IMR-90 (cell line): ENCODE measurements at regions not wholly inside any gene's neighbourhood (a gene's known extent, or its start where the extent isn't known, plus 50 kb on each side); places are given as distances from the start of the nearest gene placed in this dataset.

Experiments used
- ATAC-seq: fragments of 200-7000 bp; cut with Tn5 transposase; 2 replicates; pipeline ENCODE4 v1.9.1; 2020; ENCODE audit warnings: low read depth, mild to moderate bottlenecking, moderate library complexity
- BruUV-seq: library from RNA; stranded (reverse); fragments of 400-500 nt; replicated peaks from 2 replicates; lab custom pipeline; 2021; lab: Mats Ljungman, UMichigan
- CTCF ChIA-PET: fragments of 300-600 bp; formaldehyde crosslinking; extraction: SDS; loops from one replicate; lab custom pipeline; 2021; ENCODE audit warnings: antibody characterized with exemption; lab: Yijun Ruan, JAX
- POLR2A ChIA-PET: fragments of 300-600 bp; sonication (Branson Sonifier 250); formaldehyde crosslinking; loops from one replicate; lab custom pipeline; 2022; ENCODE audit warnings: antibody characterized with exemption; ENCODE audit not compliant: unreplicated experiment; lab: Charles Lee
- DNase-seq: peaks from one replicate; pipeline ENCODE4 v3.0.0; 2013
- H2AFZ ChIP-seq: replicated peaks from 2 replicates; pipeline ENCODE3; 2013; ENCODE audit warnings: low read length, mild to moderate bottlenecking; ENCODE audit not compliant: poor library complexity
- H2AK5ac ChIP-seq: 2 replicates; pipeline ENCODE4 v1.6.1; 2013; ENCODE audit warnings: low read depth, low read length, inconsistent platforms
- H2AK9ac ChIP-seq: replicated peaks from 2 replicates; pipeline ENCODE3; 2013; ENCODE audit warnings: mild to moderate bottlenecking, low read depth, low read length, moderate library complexity; ENCODE audit not compliant: poor library complexity
- H2BK120ac ChIP-seq: 2 replicates; pipeline ENCODE4 v1.6.1; 2013; ENCODE audit warnings: low read depth, low read length, inconsistent platforms
- H2BK15ac ChIP-seq: 3 replicates; pipeline ENCODE4 v1.6.1; 2013; ENCODE audit warnings: low read depth, low read length, inconsistent platforms
- H2BK20ac ChIP-seq: 2 replicates; pipeline ENCODE4 v1.6.1; 2013; ENCODE audit warnings: low read depth, mild to moderate bottlenecking, inconsistent platforms, low read length, moderate library complexity
- H2BK5ac ChIP-seq: 2 replicates; pipeline ENCODE4 v1.6.1; 2013; ENCODE audit warnings: mild to moderate bottlenecking, low read depth, low read length, inconsistent platforms; ENCODE audit not compliant: poor library complexity, severe bottlenecking
- H3K14ac ChIP-seq: replicated peaks from 2 replicates; pipeline ENCODE4 v1.6.1; 2013; ENCODE audit warnings: low read depth, low read length, inconsistent platforms
- H3K18ac ChIP-seq: 2 replicates; pipeline ENCODE4 v1.6.1; 2013; ENCODE audit warnings: low read depth, low read length, control low read depth
- H3K23ac ChIP-seq: 2 replicates; pipeline ENCODE4 v1.6.1; 2013; ENCODE audit warnings: low read depth, low read length, inconsistent platforms
- H3K27ac ChIP-seq: 2 replicates; pipeline ENCODE4 v1.5.1; 2013; ENCODE audit warnings: mild to moderate bottlenecking, control low read depth, low read length; ENCODE audit not compliant: insufficient read depth
- H3K27me3 ChIP-seq: 2 replicates; pipeline ENCODE4 v1.6.1; 2013; ENCODE audit warnings: low read length; ENCODE audit not compliant: control insufficient read depth, insufficient read depth
- H3K36me3 ChIP-seq: 2 replicates; pipeline ENCODE4 v1.6.1; 2013; ENCODE audit warnings: low read length, mixed read lengths; ENCODE audit not compliant: control insufficient read depth, insufficient read depth
- H3K4ac ChIP-seq: 2 replicates; pipeline ENCODE4 v1.6.1; 2013; ENCODE audit warnings: low read depth, low read length, inconsistent platforms
- H3K4me1 ChIP-seq: 2 replicates; pipeline ENCODE4 v1.6.1; 2013; ENCODE audit warnings: low read length, mixed read lengths; ENCODE audit not compliant: control insufficient read depth, insufficient read depth
- H3K4me2 ChIP-seq: 2 replicates; pipeline ENCODE4 v1.6.1; 2013; ENCODE audit warnings: low read depth, mild to moderate bottlenecking, control low read depth, low read length, moderate library complexity
- H3K4me3 ChIP-seq: 2 replicates; pipeline ENCODE4 v1.5.1; 2013; ENCODE audit warnings: low read depth, mild to moderate bottlenecking, control low read depth, low read length, moderate library complexity; ENCODE audit not compliant: insufficient read depth
- H3K56ac ChIP-seq: 2 replicates; pipeline ENCODE4 v1.6.1; 2013; ENCODE audit warnings: low read length, inconsistent platforms; ENCODE audit not compliant: insufficient read depth; ENCODE audit errors: extremely low read depth
- H3K79me1 ChIP-seq, 2 experiments: 2 replicates each; pipeline ENCODE4 v1.6.1; 2013; ENCODE audit warnings: low read length in 2 of 2, inconsistent platforms in 1 of 2, low read depth in 1 of 2
- H3K9ac ChIP-seq: 2 replicates; pipeline ENCODE4 v1.6.1; 2013; ENCODE audit warnings: low read depth, low read length, control low read depth
- H3K9me1 ChIP-seq: 2 replicates; pipeline ENCODE4 v1.6.1; 2013; ENCODE audit warnings: low read length, inconsistent platforms; ENCODE audit not compliant: insufficient read depth
- H3K9me3 ChIP-seq: 2 replicates; pipeline ENCODE4 v1.6.1; 2013; ENCODE audit warnings: low read length; ENCODE audit not compliant: control insufficient read depth, insufficient read depth
- H4K20me1 ChIP-seq: 2 replicates; pipeline ENCODE4 v1.6.1; 2013; ENCODE audit warnings: low read length, inconsistent platforms; ENCODE audit not compliant: insufficient read depth
- H4K5ac ChIP-seq: 2 replicates; pipeline ENCODE4 v1.6.1; 2013; ENCODE audit warnings: mild to moderate bottlenecking, low read depth, low read length, control low read depth
- H4K8ac ChIP-seq, 2 experiments: 2 replicates each; pipeline ENCODE4 v1.6.1; 2013; ENCODE audit warnings: low read depth in 2 of 2, low read length in 2 of 2, control low read depth in 1 of 2, inconsistent platforms in 1 of 2
- H4K91ac ChIP-seq: 2 replicates; pipeline ENCODE4 v1.6.1; 2013; ENCODE audit warnings: low read depth, low read length, inconsistent platforms; ENCODE audit not compliant: insufficient read depth
- BHLHE40 ChIP-seq: fragments of 150-350 bp; IDR thresholded peaks from 2 replicates; pipeline ENCODE4 v1.6.1; 2016; ENCODE audit warnings: mild to moderate bottlenecking, low read depth, low read length
- CEBPB ChIP-seq: IDR thresholded peaks from 2 replicates; pipeline ENCODE4 v1.6.1; 2012; ENCODE audit warnings: low read depth, low read length, improper control_type of control experiment
- CHD1 ChIP-seq: IDR thresholded peaks from 2 replicates; pipeline ENCODE4 v1.6.1; 2012; ENCODE audit warnings: low read depth, low read length, improper control_type of control experiment
- CTCF ChIP-seq: conservative IDR thresholded peaks from 2 replicates; pipeline ENCODE4 v1.5.1; 2012; ENCODE audit warnings: mild to moderate bottlenecking, low read depth, low read length, improper control_type of control experiment
- ELK1 ChIP-seq: fragments of 150-350 bp; IDR thresholded peaks from 2 replicates; pipeline ENCODE4 v1.6.1; 2016; ENCODE audit warnings: low read depth, mild to moderate bottlenecking, low read length, moderate library complexity, borderline replicate concordance
- FOS ChIP-seq: fragments of 150-350 bp; IDR thresholded peaks from 2 replicates; pipeline ENCODE4 v1.6.1; 2016; ENCODE audit warnings: low read depth, low read length
- MAFK ChIP-seq: IDR thresholded peaks from 2 replicates; pipeline ENCODE4 v1.6.1; 2012; ENCODE audit warnings: low read depth, low read length, improper control_type of control experiment
- MAZ ChIP-seq: IDR thresholded peaks from 2 replicates; pipeline ENCODE4 v1.6.1; 2012; ENCODE audit warnings: low read depth, mild to moderate bottlenecking, low read length, improper control_type of control experiment, moderate library complexity, borderline replicate concordance
- MXI1 ChIP-seq: IDR thresholded peaks from 2 replicates; pipeline ENCODE4 v1.6.1; 2012; ENCODE audit warnings: low read depth, mild to moderate bottlenecking, low read length, moderate library complexity, borderline replicate concordance
- NFE2L2 ChIP-seq: fragments of 150-350 bp; IDR thresholded peaks from 2 replicates; pipeline ENCODE4 v1.6.1; 2016; ENCODE audit warnings: low read depth, mild to moderate bottlenecking, low read length
- POLR2A ChIP-seq: IDR thresholded peaks from 2 replicates; pipeline ENCODE4 v1.6.1; 2012; ENCODE audit warnings: mild to moderate bottlenecking, low read depth, low read length
- RAD21 ChIP-seq: IDR thresholded peaks from 2 replicates; pipeline ENCODE4 v1.6.1; 2012; ENCODE audit warnings: low read length, improper control_type of control experiment
- RCOR1 ChIP-seq: IDR thresholded peaks from 2 replicates; pipeline ENCODE4 v1.6.1; 2012; ENCODE audit warnings: mild to moderate bottlenecking, low read length, improper control_type of control experiment; ENCODE audit not compliant: insufficient replicate concordance
- RFX5 ChIP-seq: IDR thresholded peaks from 2 replicates; pipeline ENCODE4 v1.8.0; 2012; ENCODE audit warnings: low read depth, mild to moderate bottlenecking, low read length, moderate library complexity
- SMC3 ChIP-seq: fragments of 150-350 bp; IDR thresholded peaks from 2 replicates; pipeline ENCODE4 v1.6.1; 2016; ENCODE audit warnings: low read depth, mild to moderate bottlenecking, antibody characterized with exemption, low read length, moderate library complexity
- USF2 ChIP-seq: fragments of 150-350 bp; IDR thresholded peaks from 2 replicates; pipeline ENCODE4 v1.6.1; 2017; ENCODE audit warnings: mild to moderate bottlenecking, antibody characterized with exemption, low read length, low read depth
- WGBS, 2 experiments: methylation state at CpG; one replicate each; pipeline versions ENCODE4 v1.1.5 to v1.1.7; 2013; ENCODE audit warnings: missing lambda C conversion rate in 2 of 2; ENCODE audit not compliant: insufficient read length in 1 of 2; ENCODE audit errors: extremely low coverage in 2 of 2; 5-methylcytosine and 5-hydroxymethylcytosine counted together
- dilution Hi-C: fragments of 300-500 bp; cut with HindIII; formaldehyde crosslinking; loops from one replicate; pipeline ENCODE4 v1.14.3; 2018; ENCODE audit warnings: low sequenced_read_pairs; ENCODE audit not compliant: unreplicated experiment
- in situ Hi-C: fragments of 300-500 bp; cut with MboI; formaldehyde crosslinking; loops from 3 replicates; pipeline ENCODE4 v1.14.3; 2019; ENCODE audit warnings: low sequenced_read_pairs, inconsistent platforms, mixed read lengths
- intact Hi-C: fragments of 100-400 bp; cut with micrococcal nuclease; formaldehyde crosslinking; loops from 2 replicates; pipeline ENCODE4 v1.10.0; 2022

- DNase-seq (no peak), ATAC-seq (no peak)
- H2BK20ac ChIP-seq, result no peak overlapping the region
- no peak overlapping the region for H2AFZ ChIP-seq
- H3K9ac ChIP-seq, result no peak overlapping the region
- no peak overlapping the region for H2BK15ac ChIP-seq
- H3K36me3 ChIP-seq, result no peaks in the 10 kb centered on the region
- H4K8ac ChIP-seq, result no peak overlapping the region
- H4K20me1 ChIP-seq, result no peaks in the 10 kb centered on the region
- intact Hi-C loops (no loop called here), dilution Hi-C loops (no loop called here), in situ Hi-C loops (no loop called here)
- no peak overlapping the region for H3K27ac ChIP-seq
- 0% methylated on average over 2 of the region's 7 CpGs; no CpG with 5 or more reads in 1 of the 2 experiments for WGBS, 2 experiments
- no peaks in the 10 kb centered on the region for H3K4me1 ChIP-seq
- no peaks in the 10 kb centered on the region for H3K27me3 ChIP-seq
- no peak overlapping the region for H3K56ac ChIP-seq
- H4K91ac ChIP-seq, result no peak overlapping the region
- no peak overlapping the region for H4K5ac ChIP-seq
- H3K4ac ChIP-seq, result no peak overlapping the region
- peaks cover 16% of the 10 kb centered on the region for H3K9me3 ChIP-seq
- no peak overlapping the region for H2AK9ac ChIP-seq
- H3K18ac ChIP-seq, result no peak overlapping the region
- POLR2A ChIA-PET, result no interaction called here
- H3K23ac ChIP-seq, result no peak overlapping the region
- no peak overlapping the region for H2BK120ac ChIP-seq
- BruUV-seq, result no TSS peak
- no peak for TF ChIP-seq RFX5
- no peak for TF ChIP-seq NFE2L2
- no peak for TF ChIP-seq ELK1
- TF ChIP-seq USF2, result no peak
- no peak for TF ChIP-seq POLR2A
- TF ChIP-seq MAZ, result no peak
- TF ChIP-seq CHD1, result no peak
- TF ChIP-seq FOS, result no peak
- no peak for TF ChIP-seq MXI1
- no peak for TF ChIP-seq BHLHE40
- no peak for TF ChIP-seq CEBPB
- TF ChIP-seq MAFK, result no peak
- TF ChIP-seq CTCF, result no peak
- TF ChIP-seq RCOR1, result no peak
- no peak for TF ChIP-seq SMC3
- TF ChIP-seq RAD21, result no peak
- no peaks in the 10 kb centered on the region for H3K79me1 ChIP-seq
- no peak overlapping the region for H2BK5ac ChIP-seq
- no peak overlapping the region for H2AK5ac ChIP-seq
- no peaks in the 10 kb centered on the region for H3K9me1 ChIP-seq
- CTCF ChIA-PET, result no interaction called here
- no peak overlapping the region for H3K4me3 ChIP-seq
- H3K14ac ChIP-seq, result no peak overlapping the region
- no peak overlapping the region for H3K4me2 ChIP-seq
Measured at GRCh38 chr2:103809941-103810441, 1043.9 kb upstream of the POU3F3 start.
